LNCaP clone FGC (cell line): ENCODE measurements at regions not wholly inside any gene's neighbourhood (a gene's known extent, or its start where the extent isn't known, plus 50 kb on each side); places are given as distances from the start of the nearest gene placed in this dataset.
"Not testable (repeated sequence)": the region's sequence is repeated elsewhere in the genome, so short reads cannot be mapped to it uniquely, and the experiment has no call there.

ENCODE experiments used
- DNase-seq: peaks from one replicate; pipeline ENCODE4 v3.0.0-alpha.2; 2011; ENCODE audit warnings: low read depth
- H3K4me3 ChIP-seq: 2 replicates; pipeline ENCODE4 v1.5.1; 2011; ENCODE audit warnings: mild to moderate bottlenecking, low read depth, low read length, control low read depth
- TF ChIP-seq, protein P1 (sequence below): IDR thresholded peaks from 2 replicates; pipeline ENCODE4 v1.5.1; 2012; ENCODE audit warnings: mild to moderate bottlenecking; ENCODE audit not compliant: control insufficient read depth, insufficient read depth; ENCODE audit errors: extremely low read depth

DNA sequence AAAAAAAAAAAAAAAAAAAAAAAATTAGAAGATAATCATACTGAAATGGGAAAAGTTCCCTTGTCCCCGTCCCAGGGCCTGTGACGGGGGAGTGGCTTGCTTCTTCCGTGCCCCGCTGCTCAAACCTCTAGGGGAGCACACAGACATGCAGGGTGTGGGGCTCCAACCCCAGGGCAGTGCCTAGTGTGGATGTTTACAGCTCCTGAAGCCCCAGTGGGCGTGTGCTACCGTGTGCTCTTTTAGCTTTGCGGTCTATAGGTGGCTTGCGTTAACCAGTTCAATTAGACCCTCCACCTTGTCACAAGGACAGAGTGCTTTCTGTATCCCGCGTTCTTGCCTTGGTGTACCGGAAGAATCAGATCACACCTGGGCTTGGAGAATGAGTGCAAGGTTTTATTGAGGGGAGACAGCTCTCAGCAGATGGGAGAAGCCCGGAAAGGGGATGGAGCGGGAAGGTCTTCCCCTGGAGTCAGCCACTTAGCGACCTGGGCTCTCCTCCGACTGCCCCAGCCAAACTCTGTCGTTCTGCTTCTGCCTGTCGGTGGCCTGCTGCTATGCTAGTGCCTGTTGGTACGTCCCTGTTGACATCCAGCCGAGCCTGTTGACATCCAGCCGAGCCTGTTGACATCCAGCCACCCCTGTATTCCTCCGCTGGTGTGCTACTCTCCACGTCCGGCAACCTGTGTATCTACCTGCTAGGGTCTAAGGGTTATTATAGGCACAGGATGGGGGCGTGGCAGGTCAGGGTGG is 569.8 kb downstream of the VGLL3 start:
- DNase-seq: no peak
- no peak overlapping the region for H3K4me3 ChIP-seq
- TF ChIP-seq, protein P1, sequence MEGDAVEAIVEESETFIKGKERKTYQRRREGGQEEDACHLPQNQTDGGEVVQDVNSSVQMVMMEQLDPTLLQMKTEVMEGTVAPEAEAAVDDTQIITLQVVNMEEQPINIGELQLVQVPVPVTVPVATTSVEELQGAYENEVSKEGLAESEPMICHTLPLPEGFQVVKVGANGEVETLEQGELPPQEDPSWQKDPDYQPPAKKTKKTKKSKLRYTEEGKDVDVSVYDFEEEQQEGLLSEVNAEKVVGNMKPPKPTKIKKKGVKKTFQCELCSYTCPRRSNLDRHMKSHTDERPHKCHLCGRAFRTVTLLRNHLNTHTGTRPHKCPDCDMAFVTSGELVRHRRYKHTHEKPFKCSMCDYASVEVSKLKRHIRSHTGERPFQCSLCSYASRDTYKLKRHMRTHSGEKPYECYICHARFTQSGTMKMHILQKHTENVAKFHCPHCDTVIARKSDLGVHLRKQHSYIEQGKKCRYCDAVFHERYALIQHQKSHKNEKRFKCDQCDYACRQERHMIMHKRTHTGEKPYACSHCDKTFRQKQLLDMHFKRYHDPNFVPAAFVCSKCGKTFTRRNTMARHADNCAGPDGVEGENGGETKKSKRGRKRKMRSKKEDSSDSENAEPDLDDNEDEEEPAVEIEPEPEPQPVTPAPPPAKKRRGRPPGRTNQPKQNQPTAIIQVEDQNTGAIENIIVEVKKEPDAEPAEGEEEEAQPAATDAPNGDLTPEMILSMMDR: no peak

DNA sequence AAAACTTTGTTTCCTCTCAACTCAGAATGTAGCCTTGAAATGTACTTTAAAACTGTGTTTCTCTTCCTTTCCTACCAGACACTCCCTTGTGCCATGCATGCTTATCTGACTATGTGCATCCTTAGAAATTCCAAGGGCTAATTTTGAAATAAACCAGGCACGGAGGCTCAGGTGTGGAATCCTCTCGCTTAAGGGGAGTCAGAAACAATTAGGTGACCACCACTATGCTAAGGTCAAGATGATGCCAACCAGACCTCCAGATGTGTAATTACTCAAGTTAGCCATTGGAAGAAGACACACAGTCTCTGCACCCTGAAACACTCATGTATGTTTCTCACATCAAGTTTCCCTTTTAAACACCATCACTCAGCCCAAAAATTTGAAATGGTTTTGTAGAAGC is 572.1 kb downstream of the VGLL3 start:
- no peak overlapping the region for H3K4me3 ChIP-seq
- DNase-seq: no peak
- TF ChIP-seq, protein P1: no peak

DNA sequence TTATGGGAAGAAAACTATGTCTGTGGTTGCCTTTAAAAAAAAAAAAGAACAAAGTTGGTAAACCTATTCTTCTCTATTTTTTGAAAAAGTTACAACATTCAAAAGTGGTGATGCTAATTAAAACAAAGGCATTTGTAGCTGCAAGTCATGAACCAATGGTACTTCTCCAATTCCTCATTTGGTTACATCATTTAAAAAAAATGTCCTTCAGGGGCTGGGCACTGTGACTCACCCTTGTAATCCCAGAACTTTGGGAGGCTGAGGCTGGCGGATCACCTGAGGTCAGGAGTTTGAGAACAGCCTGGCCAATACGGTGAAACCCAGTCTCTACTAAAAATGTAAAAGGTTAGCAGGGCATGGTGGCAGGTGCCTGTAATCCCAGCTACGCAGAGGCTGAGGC is 574.6 kb downstream of the VGLL3 start:
- no peak for DNase-seq
- TF ChIP-seq, protein P1: no peak
- no peak overlapping the region for H3K4me3 ChIP-seq

DNA sequence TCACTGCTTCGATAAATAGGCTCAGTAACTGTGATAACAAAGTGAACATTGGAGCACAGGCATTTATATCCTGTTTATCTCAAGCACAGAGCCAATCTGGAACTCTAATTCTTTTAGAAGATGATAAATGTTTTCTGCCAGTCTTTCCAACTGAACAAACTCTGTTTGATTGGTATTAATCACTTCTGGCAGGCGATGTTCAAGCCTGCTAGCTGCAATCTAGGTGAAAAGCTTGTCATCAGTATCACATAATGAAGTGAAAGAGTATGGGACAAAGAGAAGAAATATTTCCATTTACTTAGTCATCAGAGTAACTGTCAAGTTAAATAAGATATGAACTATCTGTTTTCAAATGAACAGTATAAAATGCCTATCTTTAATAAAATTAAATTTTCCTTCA is 577.3 kb downstream of the VGLL3 start:
- no peak overlapping the region for H3K4me3 ChIP-seq
- DNase-seq: no peak
- TF ChIP-seq, protein P1: no peak

DNA sequence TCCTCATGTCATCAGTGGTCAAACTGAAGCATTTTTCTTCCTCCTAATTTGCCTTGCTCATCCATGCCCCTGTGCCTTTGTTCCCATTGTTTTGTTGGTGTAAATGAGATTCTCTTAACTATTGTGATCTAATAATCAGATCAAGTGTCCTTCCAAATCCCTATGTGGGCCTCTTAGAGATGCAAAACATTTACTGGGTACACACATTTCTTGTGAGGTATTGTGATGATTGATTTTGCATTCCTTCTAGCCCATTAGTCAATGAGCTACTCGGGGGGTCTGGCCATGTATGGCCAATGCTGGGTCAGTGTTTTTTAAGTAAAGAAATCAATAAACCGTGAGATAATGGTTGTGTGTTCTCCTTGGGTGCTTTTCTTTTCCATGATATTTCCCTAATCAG is 580.4 kb downstream of the VGLL3 start:
- no peak overlapping the region for H3K4me3 ChIP-seq
- DNase-seq: no peak
- TF ChIP-seq, protein P1: no peak

DNA sequence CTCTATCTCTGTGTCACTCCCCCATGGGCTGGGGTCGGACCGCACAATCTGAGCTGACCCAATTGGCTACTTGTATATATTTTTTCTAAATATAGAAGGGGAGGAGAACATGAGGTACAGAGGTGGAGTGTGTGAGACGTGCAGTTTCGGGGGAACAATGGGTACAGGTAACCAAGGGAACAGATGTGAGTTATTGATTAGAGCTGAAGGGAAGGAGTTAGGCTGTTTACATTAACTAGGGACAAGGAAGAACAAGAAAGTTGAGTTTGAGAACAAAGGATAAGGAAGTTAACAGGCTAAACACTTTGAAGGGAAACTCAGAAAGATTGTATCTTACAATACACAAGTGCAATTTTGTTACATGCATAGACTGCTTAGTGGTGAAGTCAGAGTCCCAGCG is 601.2 kb downstream of the VGLL3 start:
- DNase-seq, H3K4me3 ChIP-seq: not testable (repeated sequence)

DNA sequence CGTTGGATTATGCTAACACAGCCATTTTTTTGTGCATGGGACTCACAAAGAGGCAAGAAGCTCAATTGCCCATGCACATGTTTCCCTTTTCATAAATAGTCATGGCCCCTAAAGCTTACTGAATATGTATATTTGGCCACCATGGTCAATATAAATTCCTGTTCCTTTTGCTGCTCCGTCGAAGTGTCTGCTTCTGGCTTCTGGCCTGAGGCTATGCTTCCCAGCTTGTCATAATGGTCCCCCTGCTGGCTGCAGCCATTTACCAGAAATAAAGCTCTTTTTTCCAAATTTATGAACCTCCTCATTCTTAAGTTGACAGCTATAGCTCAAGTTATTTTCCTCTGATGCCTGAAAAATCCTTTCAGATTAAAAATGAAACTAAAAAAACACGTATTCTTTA is 602.1 kb downstream of the VGLL3 start:
- no peak overlapping the region for H3K4me3 ChIP-seq
- no peak for DNase-seq
- TF ChIP-seq, protein P1: peak; percentile 19; the same call in 1 of the 2 replicates

DNA sequence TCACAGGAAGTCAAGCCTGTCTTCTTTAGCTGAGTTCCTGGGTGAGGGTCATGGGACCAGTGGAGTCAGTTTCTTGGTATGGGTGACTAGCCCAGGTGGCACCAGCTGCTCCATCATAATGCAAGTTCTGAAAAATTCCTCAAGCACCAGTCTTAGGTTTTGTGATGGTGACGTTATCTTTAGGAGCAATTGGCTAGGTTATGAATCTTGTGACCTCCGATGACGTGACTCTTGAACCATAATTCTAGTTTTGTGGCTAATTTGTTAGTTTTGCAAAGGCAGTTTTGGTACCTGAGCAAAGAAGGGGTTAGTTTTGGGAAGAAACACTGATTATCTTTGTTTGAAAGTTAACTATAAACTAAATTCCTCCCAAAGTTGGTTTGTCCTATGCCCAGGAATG is 608.4 kb downstream of the VGLL3 start:
- no peak overlapping the region for H3K4me3 ChIP-seq
- TF ChIP-seq, protein P1: no peak
- DNase-seq: no peak
